Keratinocyte (primary cell): ENCODE measurements at regions not wholly inside any gene's neighbourhood (a gene's known extent, or its start where the extent isn't known, plus 50 kb on each side); places are given as distances from the start of the nearest gene placed in this dataset.

Experiments used
- DNase-seq: peaks from one replicate; pipeline ENCODE4 v3.0.0-alpha.2; 2011; ENCODE audit warnings: low read depth, missing footprints, low spot score
- FAIRE-seq: peaks from 2 replicates; lab custom pipeline; 2011; peaks lifted over from hg19 to GRCh38; lab: Jason Lieb, UNC
- H2AFZ ChIP-seq: 2 replicates; pipeline ENCODE4 v1.6.0; 2012; ENCODE audit warnings: low read length, control low read depth, inconsistent platforms; ENCODE audit not compliant: control insufficient read depth
- H3K27ac ChIP-seq: 2 replicates; pipeline ENCODE4 v1.5.1; 2011; ENCODE audit warnings: low read length; ENCODE audit not compliant: control insufficient read depth, insufficient read depth
- H3K27me3 ChIP-seq: 3 replicates; pipeline ENCODE4 v1.6.0; 2011; ENCODE audit warnings: low read length; ENCODE audit not compliant: control insufficient read depth, insufficient read depth; ENCODE audit errors: extremely low read depth
- H3K36me3 ChIP-seq, 2 experiments: 2 replicates in 1 of 2; 3 replicates in 1 of 2; pipeline ENCODE4 v1.5.1; 2011; ENCODE audit warnings: low read length in 2 of 2, mild to moderate bottlenecking in 1 of 2; ENCODE audit not compliant: control insufficient read depth in 2 of 2, insufficient read depth in 2 of 2; ENCODE audit errors: extremely low read depth in 1 of 2
- H3K4me1 ChIP-seq: 3 replicates; pipeline ENCODE4 v1.5.1; 2011; ENCODE audit warnings: low read length; ENCODE audit not compliant: control insufficient read depth, insufficient read depth; ENCODE audit errors: extremely low read depth
- H3K4me2 ChIP-seq: 3 replicates; pipeline ENCODE4 v1.6.0; 2011; ENCODE audit warnings: low read depth, low read length; ENCODE audit not compliant: control insufficient read depth, insufficient read depth; ENCODE audit errors: extremely low read depth
- H3K4me3 ChIP-seq, 3 experiments: fragments of 200-600 bp in 1 of 3; sonication (generic) in 1 of 3; 2 replicates in 2 of 3; 3 replicates in 1 of 3; pipeline ENCODE4 v1.5.1; 2011 to 2016; ENCODE audit warnings: low read length in 3 of 3, mild to moderate bottlenecking in 3 of 3, control low read depth in 2 of 3, inconsistent platforms in 1 of 3, low read depth in 1 of 3, mixed read lengths in 1 of 3, mixed run types in 1 of 3, moderate library complexity in 1 of 3; ENCODE audit not compliant: control insufficient read depth in 2 of 3, insufficient read depth in 2 of 3; ENCODE audit errors: extremely low read depth in 1 of 3
- H3K79me2 ChIP-seq: 2 replicates; pipeline ENCODE4 v1.6.0; 2012; ENCODE audit warnings: low read length; ENCODE audit not compliant: control insufficient read depth, insufficient read depth
- H3K9ac ChIP-seq: 3 replicates; pipeline ENCODE4 v1.6.0; 2011; ENCODE audit warnings: low read length; ENCODE audit not compliant: control insufficient read depth, insufficient read depth; ENCODE audit errors: extremely low read depth
- H3K9me1 ChIP-seq: 3 replicates; pipeline ENCODE4 v1.6.0; 2011; ENCODE audit warnings: low read length; ENCODE audit not compliant: control insufficient read depth, insufficient read depth; ENCODE audit errors: extremely low read depth
- H3K9me3 ChIP-seq: 2 replicates; pipeline ENCODE4 v1.5.1; 2012; ENCODE audit warnings: low read depth, low read length; ENCODE audit not compliant: control insufficient read depth
- H4K20me1 ChIP-seq: 3 replicates; pipeline ENCODE4 v1.6.0; 2011; ENCODE audit warnings: low read length; ENCODE audit not compliant: control insufficient read depth, insufficient read depth; ENCODE audit errors: extremely low read depth
- CTCF ChIP-seq, 3 experiments: IDR thresholded peaks in 1 of 3; conservative IDR thresholded peaks in 1 of 3; optimal IDR thresholded peaks in 1 of 3; 2 replicates in 2 of 3; 3 replicates in 1 of 3; pipeline versions ENCODE3 to v1.5.1; 2011; ENCODE audit warnings: low read length in 3 of 3, mild to moderate bottlenecking in 3 of 3, moderate library complexity in 2 of 3, control low read depth in 1 of 3, inconsistent platforms in 1 of 3; ENCODE audit not compliant: insufficient read depth in 2 of 3; ENCODE audit errors: extremely low read depth in 1 of 3
- EZH2 ChIP-seq: IDR thresholded peaks from one replicate; pipeline ENCODE4 v1.6.1; 2012; ENCODE audit warnings: inconsistent platforms, mild to moderate bottlenecking, low read length, moderate library complexity
- dilution Hi-C: fragments of 300-500 bp; cut with MboI; formaldehyde crosslinking; loops from one replicate; pipeline ENCODE4 v1.7.0; 2020; ENCODE audit warnings: low sequenced_read_pairs; ENCODE audit not compliant: extremely low pct_ligation_motif_present

- Histone ChIP-seq H3K27me3 (no peaks in the 10 kb centered on the region), H2AFZ (no peak overlapping the region), H3K4me2 (no peak overlapping the region), H3K9ac (no peak overlapping the region), H3K36me3 (no peaks in the 10 kb centered on the region), H3K9me3 (no peaks in the 10 kb centered on the region), H3K4me1 (no peaks in the 10 kb centered on the region), H3K27ac (no peak overlapping the region), H4K20me1 (no peaks in the 10 kb centered on the region), H3K4me3 (no peak overlapping the region), H3K9me1 (no peaks in the 10 kb centered on the region), H3K79me2 (no peaks in the 10 kb centered on the region)
- dilution Hi-C loops = no loop called here
- no peak for DNase-seq
- peak in 2 of 3 experiments; percentile 28 to 43 for TF ChIP-seq CTCF (optimal IDR thresholded peaks at IDR 0.05 in 1 of 3, IDR thresholded peaks at IDR 0.05 in 1 of 3, conservative IDR thresholded peaks at IDR 0.05 in 1 of 3; ENCODE audit: extremely low read depth in 1 of 3, insufficient read depth in 2 of 3, low read length in 3 of 3)
- TF ChIP-seq EZH2 = no peak
- no peak for FAIRE-seq
These were observed 148.2 kb downstream of the CAAP1 start for GRCh38 chr9:26744191-26744965.

GRCh38 chr9:26742828-26743476 lies 149.7 kb downstream of the CAAP1 start:
- Histone ChIP-seq H3K4me1 (no peaks in the 10 kb centered on the region), H3K27me3 (no peaks in the 10 kb centered on the region), H3K36me3 (no peaks in the 10 kb centered on the region), H3K9me1 (no peaks in the 10 kb centered on the region), H3K4me3 (no peak overlapping the region), H3K9me3 (no peaks in the 10 kb centered on the region), H2AFZ (no peak overlapping the region), H3K79me2 (no peaks in the 10 kb centered on the region), H3K27ac (no peak overlapping the region), H4K20me1 (no peaks in the 10 kb centered on the region), H3K9ac (no peak overlapping the region), H3K4me2 (no peak overlapping the region)
- no peak for TF ChIP-seq EZH2
- TF ChIP-seq CTCF (optimal IDR thresholded peaks at IDR 0.05 in 1 of 3, IDR thresholded peaks at IDR 0.05 in 1 of 3, conservative IDR thresholded peaks at IDR 0.05 in 1 of 3; ENCODE audit: extremely low read depth in 1 of 3, insufficient read depth in 2 of 3, low read length in 3 of 3) = no peak
- dilution Hi-C loops = no loop called here
- FAIRE-seq (no peak), DNase-seq (no peak)
